Right atrium auricular region (tissue), 2 donors: ENCODE measurements at regions not wholly inside any gene's neighbourhood (a gene's known extent, or its start where the extent isn't known, plus 50 kb on each side); places are given as distances from the start of the nearest gene placed in this dataset.

ENCODE experiments used
- DNase-seq: peaks from one replicate; pipeline ENCODE4 v3.0.0-alpha.2; 2019; ENCODE audit warnings: low spot score
- H3K27ac ChIP-seq, 2 donors: fragments of 200-600 bp; sonication (generic); 1 replicate in 1 of 2; 2 replicates in 1 of 2; pipeline ENCODE4 v1.5.1; 2016 to 2019
- H3K27me3 ChIP-seq, 2 donors: fragments of 200-600 bp; sonication (generic); one replicate each; pipeline versions ENCODE4 v1.5.1 to v1.6.0; 2017 to 2019
- H3K36me3 ChIP-seq: fragments of 200-600 bp; sonication (generic); one replicate; pipeline ENCODE4 v1.5.1; 2016
- H3K4me1 ChIP-seq, 2 donors: fragments of 200-600 bp; sonication (generic); one replicate each; pipeline versions ENCODE4 v1.5.1 to v1.6.0; 2017 to 2019
- H3K4me3 ChIP-seq, 2 donors: fragments of 200-600 bp; sonication (generic); 1 replicate in 1 of 2; 2 replicates in 1 of 2; pipeline ENCODE4 v1.5.1; 2017 to 2019; ENCODE audit warnings: mild to moderate bottlenecking in 1 of 2, moderate library complexity in 1 of 2
- H3K9me3 ChIP-seq, 2 donors: fragments of 200-600 bp; sonication (generic); one replicate each; pipeline ENCODE4 v1.5.1; 2019
- CTCF ChIP-seq, 2 donors: fragments of 200-600 bp; sonication (generic); IDR thresholded peaks; one replicate each; pipeline ENCODE4 v1.5.1; 2019; ENCODE audit warnings: antibody characterized with exemption in 2 of 2

DNA sequence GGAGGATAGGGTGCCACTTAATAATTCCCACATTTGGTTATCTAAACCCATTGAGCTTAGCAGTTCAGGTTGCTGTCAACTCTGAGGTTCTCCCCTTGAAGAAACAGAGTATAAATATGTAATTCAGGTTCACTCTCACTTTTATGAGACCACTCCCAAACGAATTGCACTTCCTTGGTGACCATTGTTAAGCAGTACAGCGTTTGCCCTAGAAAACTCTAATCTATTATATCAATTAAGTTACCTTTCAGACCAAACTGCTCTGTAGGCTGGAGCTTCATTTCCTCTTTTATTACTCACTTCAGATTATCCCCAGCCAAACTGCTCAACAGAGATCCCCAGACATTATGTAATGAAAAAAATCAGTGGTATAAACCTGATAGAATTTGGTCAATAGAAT is 1317.0 kb upstream of the ACO1 start:
- no peak for TF ChIP-seq CTCF (IDR thresholded peaks at IDR 0.05)
- no peak overlapping the region for H3K4me3 ChIP-seq
- no peaks in the 10 kb centered on the region for H3K4me1 ChIP-seq
- H3K9me3 ChIP-seq: no peaks in the 10 kb centered on the region
- H3K27me3 ChIP-seq: no peaks in the 10 kb centered on the region
- DNase-seq: no peak
- no peak overlapping the region for H3K27ac ChIP-seq
- H3K36me3 ChIP-seq: no peaks in the 10 kb centered on the region

- H3K4me3 ChIP-seq: no peak overlapping the region
- no peaks in the 10 kb centered on the region for H3K36me3 ChIP-seq
- H3K4me1 ChIP-seq: no peaks in the 10 kb centered on the region
- no peaks in the 10 kb centered on the region for H3K27me3 ChIP-seq
- no peak for DNase-seq
- TF ChIP-seq CTCF (IDR thresholded peaks at IDR 0.05): no peak
- no peaks in the 10 kb centered on the region for H3K9me3 ChIP-seq
- H3K27ac ChIP-seq: no peak overlapping the region
Measured at GRCh38 chr9:31071606-31072286, 1312.7 kb upstream of the ACO1 start.

DNA sequence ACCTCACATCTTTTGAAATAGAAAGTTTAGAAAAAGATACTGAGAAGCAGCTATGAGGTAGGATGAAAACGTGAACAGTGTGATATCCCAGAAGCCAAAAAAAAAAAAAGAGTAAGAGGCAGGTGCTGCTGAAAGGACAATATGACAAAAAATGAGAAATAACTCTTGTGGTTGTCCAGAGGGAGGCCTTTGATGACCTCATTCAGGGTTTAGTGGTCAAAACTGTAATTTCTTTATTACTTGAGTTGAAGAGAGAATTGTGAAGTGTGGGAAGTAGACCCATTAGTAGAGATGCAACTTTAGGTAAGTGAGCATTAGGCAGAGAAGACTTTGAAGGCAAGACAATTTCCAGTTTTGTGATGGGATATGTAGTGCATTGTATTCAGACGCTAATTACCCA is 1306.3 kb upstream of the ACO1 start:
- Histone ChIP-seq H3K27ac (no peak overlapping the region), H3K4me1 (no peaks in the 10 kb centered on the region), H3K27me3 (no peaks in the 10 kb centered on the region), H3K4me3 (no peak overlapping the region), H3K36me3 (no peaks in the 10 kb centered on the region), H3K9me3 (no peaks in the 10 kb centered on the region)
- no peak for DNase-seq
- TF ChIP-seq CTCF (IDR thresholded peaks at IDR 0.05): no peak

DNA sequence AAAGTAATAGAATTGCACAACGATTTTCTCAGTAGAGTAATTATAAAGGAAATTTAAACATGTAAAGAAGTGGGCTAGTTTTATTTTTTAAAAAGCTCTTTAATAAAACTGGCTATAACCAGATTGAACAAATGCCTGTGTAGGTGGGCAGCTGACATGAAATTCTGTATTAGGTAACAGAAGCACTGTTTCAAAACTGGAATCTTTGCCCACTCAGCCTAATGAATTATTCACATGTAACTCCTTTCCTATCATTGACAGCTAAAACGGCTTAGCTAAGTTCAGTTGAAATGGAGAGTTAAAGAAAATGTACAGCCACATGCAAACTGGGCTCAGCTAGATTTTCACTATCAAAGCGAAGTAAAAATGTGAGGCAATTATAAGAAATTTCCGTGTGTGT is 1300.1 kb upstream of the ACO1 start:
- Histone ChIP-seq H3K27ac (no peak overlapping the region), H3K36me3 (no peaks in the 10 kb centered on the region), H3K4me3 (no peak overlapping the region), H3K9me3 (no peaks in the 10 kb centered on the region), H3K27me3 (no peaks in the 10 kb centered on the region), H3K4me1 (no peaks in the 10 kb centered on the region)
- TF ChIP-seq CTCF (IDR thresholded peaks at IDR 0.05): no peak
- no peak for DNase-seq

DNA sequence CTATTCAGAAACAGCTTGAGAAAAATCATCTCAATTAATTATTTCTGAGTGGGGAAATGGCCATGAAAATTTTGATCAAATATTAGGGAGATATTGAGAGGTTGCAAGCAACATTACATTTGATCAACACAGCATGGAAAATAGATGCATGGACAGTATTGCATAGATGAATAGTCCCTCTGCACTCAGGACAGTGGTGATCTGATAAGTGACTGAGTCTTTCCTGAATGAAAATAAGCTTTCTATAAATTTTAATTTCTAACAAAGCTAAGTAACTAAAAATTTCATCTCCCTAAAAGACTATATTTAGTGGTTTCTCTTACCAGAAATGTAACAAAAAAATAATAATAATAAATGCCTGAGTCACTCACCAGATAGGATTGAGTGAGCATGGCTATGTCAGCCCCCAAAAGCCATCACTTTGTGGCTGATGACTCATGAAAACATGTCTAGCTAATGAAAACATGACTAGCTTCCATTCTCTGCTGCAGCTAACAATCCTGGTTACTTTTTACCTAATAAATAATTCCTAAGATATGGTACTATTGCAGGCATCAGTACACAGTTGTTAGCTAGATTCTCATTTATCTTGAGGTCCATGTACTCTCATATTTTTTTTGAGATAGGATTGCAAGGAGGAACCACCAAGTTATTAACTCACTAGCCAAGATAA is 1294.8 kb upstream of the ACO1 start:
- H3K27me3 ChIP-seq: no peaks in the 10 kb centered on the region
- no peak overlapping the region for H3K27ac ChIP-seq
- no peak for DNase-seq
- no peaks in the 10 kb centered on the region for H3K36me3 ChIP-seq
- H3K9me3 ChIP-seq: no peaks in the 10 kb centered on the region
- no peak for TF ChIP-seq CTCF (IDR thresholded peaks at IDR 0.05)
- H3K4me3 ChIP-seq: no peak overlapping the region
- no peaks in the 10 kb centered on the region for H3K4me1 ChIP-seq

DNA sequence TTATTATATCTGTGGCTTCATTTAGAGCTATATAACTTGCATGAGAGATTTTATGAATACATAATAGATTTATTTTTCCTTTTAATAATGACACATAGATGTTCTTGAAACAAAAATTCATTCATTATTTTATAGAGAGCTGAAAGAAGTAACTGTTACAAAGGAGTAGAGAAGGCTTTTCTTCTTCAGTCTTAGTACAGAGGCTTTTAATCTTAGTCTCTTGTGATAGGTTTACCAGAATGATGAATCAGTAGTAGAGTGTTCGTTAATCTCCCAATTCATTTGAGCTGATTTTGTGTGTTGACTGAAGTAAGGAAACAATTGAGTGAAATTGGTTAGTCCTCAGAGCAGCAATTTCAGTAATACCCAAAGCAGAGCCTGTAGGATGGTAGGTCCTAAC is 1284.1 kb upstream of the ACO1 start:
- H3K27me3 ChIP-seq: no peaks in the 10 kb centered on the region
- H3K9me3 ChIP-seq: no peaks in the 10 kb centered on the region
- TF ChIP-seq CTCF (IDR thresholded peaks at IDR 0.05): no peak
- no peaks in the 10 kb centered on the region for H3K4me1 ChIP-seq
- H3K27ac ChIP-seq: no peak overlapping the region
- H3K4me3 ChIP-seq: no peak overlapping the region
- DNase-seq: no peak
- no peaks in the 10 kb centered on the region for H3K36me3 ChIP-seq
